Caki2 (cell line): ENCODE measurements at regions not wholly inside any gene's neighbourhood (a gene's known extent, or its start where the extent isn't known, plus 50 kb on each side); places are given as distances from the start of the nearest gene placed in this dataset.
"Not testable (repeated sequence)": the region's sequence is repeated elsewhere in the genome, so short reads cannot be mapped to it uniquely, and the experiment has no call there.

Experiments
- DNase-seq: peaks from one replicate; pipeline ENCODE4 v3.0.0-alpha.2; 2015; ENCODE audit warnings: low read depth
- in situ Hi-C: cut with HindIII; loops from 2 replicates; pipeline ENCODE4 v1.10.0; 2016; ENCODE audit warnings: low sequenced_read_pairs, low pct_unique_long_range_greater_than_20kb, mixed read lengths

GRCh38 chr2:240259201-240259923 is 118.9 kb upstream of the OTOS start:
- in situ Hi-C loops: no loop called here
- DNase-seq: no peak

GRCh38 chr2:240259924-240260529 is 119.6 kb upstream of the OTOS start:
- no peak for DNase-seq
- in situ Hi-C loops: no loop called here

DNA sequence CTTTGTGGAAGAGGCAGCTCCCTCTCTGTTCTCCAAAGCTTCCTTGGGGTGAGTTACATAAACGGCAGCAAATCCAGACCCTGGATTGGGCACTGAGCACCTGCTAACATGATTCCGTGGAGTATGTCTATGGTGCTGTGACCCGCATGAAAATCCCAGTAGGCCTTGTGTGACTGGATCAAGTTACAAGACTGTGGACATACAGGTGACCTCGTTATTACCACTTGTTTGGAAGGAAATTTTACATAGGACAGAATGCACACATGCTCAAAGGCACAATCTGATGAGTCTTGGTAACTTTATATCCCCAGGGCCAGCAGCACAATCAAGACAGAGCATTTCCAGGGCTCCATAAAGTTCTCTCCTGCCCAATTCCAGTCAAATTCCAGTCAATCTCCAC is 120.2 kb upstream of the OTOS start:
- DNase-seq: no peak
- in situ Hi-C loops: no loop called here

DNA sequence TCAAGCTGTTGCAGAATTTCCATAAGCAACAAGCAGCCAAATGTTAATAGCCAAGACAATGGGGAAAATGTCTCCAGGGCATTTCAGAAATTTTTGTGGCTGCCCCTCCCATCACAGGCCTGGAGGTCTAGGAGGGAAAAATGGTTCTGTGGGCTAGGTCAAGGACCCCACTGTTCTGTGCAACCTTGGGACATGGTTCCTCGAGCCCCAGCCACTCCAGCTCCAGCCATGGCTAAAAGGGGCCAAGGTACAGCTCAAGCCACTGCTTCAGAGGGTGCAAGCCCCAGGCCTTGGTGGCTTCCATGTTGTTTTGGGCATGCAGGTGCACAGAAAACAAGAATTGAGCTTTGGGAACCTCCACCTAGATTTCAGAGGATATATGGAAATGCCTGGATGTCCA is 122.1 kb upstream of the OTOS start:
- in situ Hi-C loops, DNase-seq: not testable (repeated sequence)

- in situ Hi-C loops: no loop called here
- no peak for DNase-seq
These were observed 128.9 kb upstream of the OTOS start for GRCh38 chr2:240269380-240269779.

- DNase-seq: no peak
- in situ Hi-C loops: no loop called here
These were observed 129.4 kb upstream of the OTOS start for GRCh38 chr2:240269886-240270285.

DNA sequence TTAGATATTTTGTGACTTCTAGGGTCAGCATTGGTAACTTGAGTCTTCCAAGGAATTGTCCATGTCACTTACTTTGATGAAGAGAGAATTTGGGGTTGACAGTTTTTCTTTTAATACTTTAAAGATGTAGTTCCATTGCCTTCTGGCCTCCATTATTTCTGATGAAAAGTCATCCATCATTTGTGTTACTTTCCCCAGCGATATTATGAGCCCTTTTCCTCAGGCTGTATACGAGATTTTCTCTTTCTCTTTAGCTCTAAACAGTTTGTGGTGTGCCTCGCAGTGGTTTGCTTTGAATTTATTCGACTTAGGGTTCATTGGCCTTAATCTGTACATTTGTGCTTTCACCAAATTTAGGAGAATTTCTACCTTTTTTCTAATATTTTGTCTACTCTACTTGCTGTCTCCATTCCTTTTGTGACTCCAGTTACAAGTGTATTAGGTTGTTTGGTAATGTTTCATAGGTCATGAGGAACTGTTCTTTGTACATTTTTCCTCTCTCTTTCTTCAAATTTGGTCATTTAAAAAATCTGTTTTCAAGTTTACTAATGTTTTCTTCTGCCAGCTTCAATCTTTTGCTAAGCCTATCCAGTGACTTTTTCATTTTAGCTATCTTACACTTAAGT is 131.4 kb upstream of the OTOS start:
- in situ Hi-C loops: no loop called here
- DNase-seq: no peak

DNA sequence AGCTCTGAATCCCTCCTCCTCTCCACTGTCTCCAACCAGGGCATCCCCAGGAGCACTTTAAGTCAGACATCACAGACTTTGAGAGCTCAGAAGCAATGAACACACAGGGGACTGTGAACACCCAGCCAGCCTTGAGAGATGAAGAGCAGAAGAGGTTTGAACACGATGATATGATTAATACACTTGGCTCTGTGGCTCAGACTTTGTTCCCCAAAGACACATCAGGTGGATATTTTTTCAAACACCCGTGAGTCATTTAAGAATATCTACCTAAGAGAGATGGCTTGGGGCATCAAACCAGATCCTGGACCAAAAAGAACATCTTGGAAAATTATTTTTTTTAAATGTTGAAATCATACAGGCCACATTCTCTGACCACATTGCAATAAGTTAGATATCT is 134.9 kb upstream of the OTOS start:
- in situ Hi-C loops: no loop called here
- no peak for DNase-seq

GRCh38 chr2:240277073-240277806 is 136.8 kb upstream of the OTOS start:
- no peak for DNase-seq
- in situ Hi-C loops: no loop called here

DNA sequence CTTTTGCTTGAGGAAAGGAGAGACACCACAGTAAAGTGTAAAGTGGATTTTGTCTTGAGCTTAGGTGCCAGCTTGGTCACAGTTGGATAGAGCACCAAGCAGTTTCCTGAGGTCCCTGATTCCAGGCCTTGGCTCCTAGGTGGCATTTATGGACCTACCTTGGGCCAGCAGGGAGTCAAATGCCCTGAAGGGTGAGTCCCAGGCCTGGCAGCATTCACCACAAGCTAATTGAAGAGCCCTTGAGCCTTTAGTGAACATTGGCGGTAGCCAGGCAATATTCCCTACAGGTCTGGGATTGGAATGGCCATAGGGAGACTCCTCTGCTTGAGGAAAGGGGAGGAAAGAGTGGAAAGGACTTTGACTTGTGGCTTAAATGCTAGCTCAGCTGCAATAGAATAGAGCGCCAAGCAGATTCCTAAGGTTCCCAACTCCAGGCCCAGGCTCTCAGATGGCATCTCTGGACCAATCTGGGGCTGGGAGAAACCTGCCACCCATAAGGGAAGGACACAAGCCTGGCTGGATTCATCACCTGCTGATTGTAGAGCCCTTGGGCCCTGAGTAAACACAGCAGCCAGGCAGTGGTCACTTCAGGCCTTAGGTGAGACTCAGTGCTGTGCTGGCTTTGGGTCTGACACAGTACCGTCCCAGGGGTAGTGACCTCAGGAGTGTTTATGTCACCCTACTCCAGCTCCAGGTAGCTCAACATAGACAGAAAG is 137.5 kb upstream of the OTOS start:
- no peak for DNase-seq
- in situ Hi-C loops: no loop called here

- in situ Hi-C loops: no loop called here
- DNase-seq: no peak
These were observed 138.2 kb upstream of the OTOS start for GRCh38 chr2:240278661-240279060.

DNA sequence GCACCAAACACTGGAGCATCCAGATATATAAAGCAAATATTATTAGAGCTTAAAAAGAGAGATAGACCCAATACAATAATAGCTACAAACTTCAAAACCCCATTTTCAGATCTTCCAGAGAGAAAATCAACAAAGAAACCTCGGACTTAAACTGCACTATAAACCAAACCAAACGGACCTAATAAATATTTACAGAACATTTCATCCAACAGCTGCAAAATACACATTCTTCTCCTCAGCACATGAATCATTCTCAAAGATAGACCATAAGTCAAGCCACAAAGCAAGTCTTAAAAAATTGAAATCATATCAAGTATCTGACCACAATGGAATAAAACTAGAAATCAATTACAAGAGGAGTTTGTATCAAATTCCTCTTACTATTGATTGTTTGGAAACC is 140.2 kb upstream of the OTOS start:
- DNase-seq: no peak
- in situ Hi-C loops: no loop called here

DNA sequence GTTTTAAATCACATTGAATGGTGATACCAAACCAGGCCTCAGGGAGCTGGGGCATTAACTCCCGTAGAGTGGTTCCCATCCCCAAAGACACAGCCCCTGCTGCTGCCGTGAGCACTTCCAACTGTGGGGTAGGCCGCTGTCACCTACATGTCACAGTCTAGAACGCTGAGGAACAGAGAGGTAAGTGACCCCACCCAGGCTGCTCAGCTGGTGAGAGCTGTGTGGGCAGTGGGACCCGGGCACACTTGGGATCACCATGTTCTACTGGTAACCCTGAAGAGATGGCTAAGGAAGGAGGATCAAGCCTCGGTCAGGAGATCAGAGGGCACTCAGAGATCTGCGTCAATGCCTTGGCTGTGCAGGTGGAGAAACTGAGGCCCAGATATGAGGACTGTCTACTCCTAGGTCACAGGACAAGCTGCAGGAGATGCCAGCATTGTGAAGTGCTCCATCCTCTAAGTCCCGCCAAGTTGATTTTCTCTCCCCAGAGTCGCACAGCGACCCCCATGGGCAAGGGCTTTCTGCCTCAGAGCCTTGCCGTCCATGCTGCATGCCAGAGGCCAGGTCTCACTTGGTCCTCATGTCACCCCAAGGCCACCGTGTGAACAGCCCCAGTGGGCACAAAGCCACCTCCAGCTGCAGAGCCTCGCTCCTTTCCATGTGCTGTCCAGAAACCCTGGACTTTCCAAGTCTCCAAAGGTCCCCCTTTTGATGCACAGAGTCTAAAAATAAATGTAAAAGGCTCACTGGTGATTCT is 144.2 kb upstream of the OTOS start:
- DNase-seq: no peak
- in situ Hi-C loops: no loop called here

DNA sequence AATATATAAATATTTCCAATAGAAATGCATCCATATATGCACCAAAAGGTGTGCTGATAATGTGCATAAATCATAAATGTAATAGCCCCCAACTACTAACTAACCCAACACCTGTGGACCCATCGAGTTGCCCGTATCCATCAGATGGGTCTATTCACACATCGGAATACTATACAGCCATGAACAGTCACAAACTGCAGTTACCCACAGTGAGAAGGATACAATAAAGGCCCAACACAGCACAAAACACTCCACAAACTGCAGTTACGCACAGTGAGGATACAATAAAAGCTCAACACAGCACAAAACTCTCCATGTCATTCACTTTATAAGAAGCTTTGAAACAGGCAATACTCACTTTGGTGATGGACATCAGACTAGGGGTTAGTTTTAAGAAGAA is 145.3 kb upstream of the OTOS start:
- in situ Hi-C loops: no loop called here
- no peak for DNase-seq

GRCh38 chr2:240286596-240286995 is 146.1 kb upstream of the OTOS start:
- in situ Hi-C loops: no loop called here
- no peak for DNase-seq

GRCh38 chr2:240287011-240287410 is 146.6 kb upstream of the OTOS start:
- in situ Hi-C loops: no loop called here
- DNase-seq: no peak

DNA sequence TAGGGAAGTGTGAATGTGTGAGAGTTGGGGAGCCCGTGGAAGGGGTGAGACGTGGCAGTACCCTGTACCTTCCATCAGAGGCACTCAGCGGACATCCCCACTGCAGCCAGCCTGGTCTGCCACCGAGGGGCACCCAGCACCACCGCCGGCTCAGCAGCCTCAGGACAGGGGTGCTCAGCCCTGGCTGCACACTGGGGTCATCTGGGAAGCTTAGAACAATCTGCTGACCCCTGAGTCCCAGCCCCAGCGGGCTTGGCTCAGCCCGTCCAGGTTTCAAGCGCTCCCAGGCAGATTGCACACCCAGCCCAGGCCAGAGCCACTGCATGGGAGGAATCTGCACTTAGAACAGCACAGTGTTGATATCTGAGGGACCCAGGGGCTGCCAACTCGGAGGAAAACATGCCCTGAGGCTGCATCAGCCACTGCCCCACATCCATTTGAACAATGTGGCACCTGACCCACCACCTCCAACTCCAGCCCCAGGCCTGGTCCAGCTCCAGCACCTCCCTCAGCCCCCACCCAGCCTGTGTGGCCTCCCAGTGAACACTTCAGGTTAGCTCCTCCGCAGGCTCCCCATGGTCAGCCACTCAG is 147.1 kb upstream of the OTOS start:
- no peak for DNase-seq
- in situ Hi-C loops: no loop called here

DNA sequence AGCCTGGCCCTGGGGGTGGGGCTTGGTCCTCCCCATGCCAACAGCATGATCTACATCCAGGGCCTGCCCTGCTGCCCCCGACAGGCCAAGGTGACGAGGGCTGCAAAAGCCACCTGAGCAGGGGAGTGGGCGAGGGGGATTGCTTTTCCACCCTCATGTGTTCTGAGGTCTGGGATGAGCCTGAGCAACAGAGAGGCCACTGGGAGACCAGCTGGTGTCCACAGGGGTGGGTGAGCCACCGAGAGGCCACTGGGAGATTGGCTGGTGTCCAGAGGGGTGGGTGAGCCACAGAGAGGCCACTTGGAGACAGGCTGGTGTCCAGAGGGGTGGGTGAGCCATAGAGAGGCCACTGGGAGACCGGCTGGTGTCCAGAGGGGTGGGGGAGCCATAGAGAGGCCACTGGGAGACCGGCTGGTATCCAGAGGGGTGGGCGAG is 147.4 kb upstream of the GPC1 start:
- no peak for DNase-seq
- in situ Hi-C loops: no loop called here
